ENCODE measurements at regions not wholly inside any gene's neighbourhood (a gene's known extent, or its start where the extent isn't known, plus 50 kb on each side); places are given as distances from the start of the nearest gene placed in this dataset.
A peak's percentile ranks its signal among the peaks of the same experiment; 100 is the strongest.

GRCh38 chrX:17939724-17940123, 78.6 kb upstream of the RAI2 start:
- no peak overlapping the region for H3K4me3 ChIP-seq (ENCODE audit: low read length)
- DNase-seq (ENCODE audit: low read depth, low spot score) = no peak

GRCh38 chrX:17933856-17934255, 72.8 kb upstream of the RAI2 start:
- H3K4me3 ChIP-seq (ENCODE audit: low read length) = no peak overlapping the region
- no peak for DNase-seq (ENCODE audit: low read depth, low spot score)

- no peak for DNase-seq (ENCODE audit: low read depth, low spot score)
- no peak overlapping the region for H3K4me3 ChIP-seq (ENCODE audit: low read length)
Measured at GRCh38 chrX:17932781-17933180, 71.7 kb upstream of the RAI2 start.

- no peak overlapping the region for H3K4me3 ChIP-seq (ENCODE audit: low read length)
Measured at GRCh38 chrX:17931855-17932254, 70.8 kb upstream of the RAI2 start.

GRCh38 chrX:17930850-17931249, 69.8 kb upstream of the RAI2 start:
- no peak for DNase-seq (ENCODE audit: low read depth, low spot score)
- H3K4me3 ChIP-seq (ENCODE audit: low read length) = no peak overlapping the region

More at GRCh38 chrX:17931855-17932254, 70.8 kb upstream of the RAI2 start:
- DNase-seq (ENCODE audit: low read depth, low spot score) = no peak

GRCh38 chrX:17923546-17923945, 62.4 kb upstream of the RAI2 start:
- DNase-seq (ENCODE audit: low read depth, low spot score) = peak; percentile 26
- no peak overlapping the region for H3K4me3 ChIP-seq (ENCODE audit: low read length)

GRCh38 chrX:17922303-17922702, 61.2 kb upstream of the RAI2 start:
- DNase-seq (ENCODE audit: low read depth, low spot score) = no peak
- no peak overlapping the region for H3K4me3 ChIP-seq (ENCODE audit: low read length)

GRCh38 chrX:17919896-17920446, 58.9 kb upstream of the RAI2 start:
- H3K4me3 ChIP-seq (ENCODE audit: low read length) = no peak overlapping the region
- DNase-seq (ENCODE audit: low read depth, low spot score) = no peak

- no peak for DNase-seq (ENCODE audit: low read depth, low spot score)
- H3K4me3 ChIP-seq (ENCODE audit: low read length) = no peak overlapping the region
Measured at GRCh38 chrX:17917945-17918577, 57.0 kb upstream of the RAI2 start.

- no peak for DNase-seq (ENCODE audit: low read depth, low spot score)
- no peak overlapping the region for H3K4me3 ChIP-seq (ENCODE audit: low read length)
Measured at GRCh38 chrX:17913801-17914200, 52.7 kb upstream of the RAI2 start.
